ENCODE measurements at regions not wholly inside any gene's neighbourhood (a gene's known extent, or its start where the extent isn't known, plus 50 kb on each side); places are given as distances from the start of the nearest gene placed in this dataset.

GRCh38 chrX:143998261-143998660, 114.4 kb downstream of the UBE2NL start (continued):
- TF ChIP-seq, protein P1, sequence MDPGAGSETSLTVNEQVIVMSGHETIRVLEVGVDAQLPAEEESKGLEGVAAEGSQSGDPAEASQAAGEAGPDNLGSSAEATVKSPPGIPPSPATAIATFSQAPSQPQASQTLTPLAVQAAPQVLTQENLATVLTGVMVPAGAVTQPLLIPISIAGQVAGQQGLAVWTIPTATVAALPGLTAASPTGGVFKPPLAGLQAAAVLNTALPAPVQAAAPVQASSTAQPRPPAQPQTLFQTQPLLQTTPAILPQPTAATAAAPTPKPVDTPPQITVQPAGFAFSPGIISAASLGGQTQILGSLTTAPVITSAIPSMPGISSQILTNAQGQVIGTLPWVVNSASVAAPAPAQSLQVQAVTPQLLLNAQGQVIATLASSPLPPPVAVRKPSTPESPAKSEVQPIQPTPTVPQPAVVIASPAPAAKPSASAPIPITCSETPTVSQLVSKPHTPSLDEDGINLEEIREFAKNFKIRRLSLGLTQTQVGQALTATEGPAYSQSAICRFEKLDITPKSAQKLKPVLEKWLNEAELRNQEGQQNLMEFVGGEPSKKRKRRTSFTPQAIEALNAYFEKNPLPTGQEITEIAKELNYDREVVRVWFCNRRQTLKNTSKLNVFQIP (CRISPR knock-in tag; IDR thresholded peaks at IDR 0.05; ENCODE audit: borderline replicate concordance, low read depth) = no peak
- TF ChIP-seq GLIS3 (CRISPR knock-in tag; IDR thresholded peaks at IDR 0.05) (no peak), ISL1 (CRISPR knock-in tag; IDR thresholded peaks at IDR 0.05) (no peak)

- TF ChIP-seq SNAI2 (CRISPR knock-in tag; IDR thresholded peaks at IDR 0.05) (no peak), ISL1 (CRISPR knock-in tag; IDR thresholded peaks at IDR 0.05) (no peak), ZFP3 (CRISPR knock-in tag; IDR thresholded peaks at IDR 0.05) (no peak), GLIS3 (CRISPR knock-in tag; IDR thresholded peaks at IDR 0.05) (no peak), PATZ1 (CRISPR knock-in tag; IDR thresholded peaks at IDR 0.05; ENCODE audit: borderline replicate concordance) (no peak)
- no peak for ATAC-seq
These were observed 122.9 kb downstream of the UBE2NL start for GRCh38 chrX:144006811-144007210.

- ATAC-seq = no peak
- TF ChIP-seq ZFP3 (CRISPR knock-in tag; IDR thresholded peaks at IDR 0.05) (no peak), PATZ1 (CRISPR knock-in tag; IDR thresholded peaks at IDR 0.05; ENCODE audit: borderline replicate concordance) (no peak), SNAI2 (CRISPR knock-in tag; IDR thresholded peaks at IDR 0.05) (no peak), GLIS3 (CRISPR knock-in tag; IDR thresholded peaks at IDR 0.05) (no peak), ZNF8 (CRISPR knock-in tag; IDR thresholded peaks at IDR 0.05) (no peak), ZFP30 (CRISPR knock-in tag; IDR thresholded peaks at IDR 0.05) (no peak), ZC3H10 (CRISPR knock-in tag; IDR thresholded peaks at IDR 0.05) (no peak), TOX (CRISPR knock-in tag; IDR thresholded peaks at IDR 0.05; ENCODE audit: borderline replicate concordance) (no peak), ZNF70 (CRISPR knock-in tag; IDR thresholded peaks at IDR 0.05) (no peak), ZNF565 (CRISPR knock-in tag; conservative IDR thresholded peaks at IDR 0.05; ENCODE audit: low read depth) (no peak), BACH2 (CRISPR knock-in tag; IDR thresholded peaks at IDR 0.05; ENCODE audit: borderline replicate concordance) (no peak)
- TF ChIP-seq, protein P1 (CRISPR knock-in tag; IDR thresholded peaks at IDR 0.05; ENCODE audit: borderline replicate concordance, low read depth) = no peak
- TF ChIP-seq, protein P2, sequence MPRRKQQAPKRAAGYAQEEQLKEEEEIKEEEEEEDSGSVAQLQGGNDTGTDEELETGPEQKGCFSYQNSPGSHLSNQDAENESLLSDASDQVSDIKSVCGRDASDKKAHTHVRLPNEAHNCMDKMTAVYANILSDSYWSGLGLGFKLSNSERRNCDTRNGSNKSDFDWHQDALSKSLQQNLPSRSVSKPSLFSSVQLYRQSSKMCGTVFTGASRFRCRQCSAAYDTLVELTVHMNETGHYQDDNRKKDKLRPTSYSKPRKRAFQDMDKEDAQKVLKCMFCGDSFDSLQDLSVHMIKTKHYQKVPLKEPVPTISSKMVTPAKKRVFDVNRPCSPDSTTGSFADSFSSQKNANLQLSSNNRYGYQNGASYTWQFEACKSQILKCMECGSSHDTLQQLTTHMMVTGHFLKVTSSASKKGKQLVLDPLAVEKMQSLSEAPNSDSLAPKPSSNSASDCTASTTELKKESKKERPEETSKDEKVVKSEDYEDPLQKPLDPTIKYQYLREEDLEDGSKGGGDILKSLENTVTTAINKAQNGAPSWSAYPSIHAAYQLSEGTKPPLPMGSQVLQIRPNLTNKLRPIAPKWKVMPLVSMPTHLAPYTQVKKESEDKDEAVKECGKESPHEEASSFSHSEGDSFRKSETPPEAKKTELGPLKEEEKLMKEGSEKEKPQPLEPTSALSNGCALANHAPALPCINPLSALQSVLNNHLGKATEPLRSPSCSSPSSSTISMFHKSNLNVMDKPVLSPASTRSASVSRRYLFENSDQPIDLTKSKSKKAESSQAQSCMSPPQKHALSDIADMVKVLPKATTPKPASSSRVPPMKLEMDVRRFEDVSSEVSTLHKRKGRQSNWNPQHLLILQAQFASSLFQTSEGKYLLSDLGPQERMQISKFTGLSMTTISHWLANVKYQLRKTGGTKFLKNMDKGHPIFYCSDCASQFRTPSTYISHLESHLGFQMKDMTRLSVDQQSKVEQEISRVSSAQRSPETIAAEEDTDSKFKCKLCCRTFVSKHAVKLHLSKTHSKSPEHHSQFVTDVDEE (CRISPR knock-in tag; IDR thresholded peaks at IDR 0.05) = no peak
- TF ChIP-seq, protein P3, sequence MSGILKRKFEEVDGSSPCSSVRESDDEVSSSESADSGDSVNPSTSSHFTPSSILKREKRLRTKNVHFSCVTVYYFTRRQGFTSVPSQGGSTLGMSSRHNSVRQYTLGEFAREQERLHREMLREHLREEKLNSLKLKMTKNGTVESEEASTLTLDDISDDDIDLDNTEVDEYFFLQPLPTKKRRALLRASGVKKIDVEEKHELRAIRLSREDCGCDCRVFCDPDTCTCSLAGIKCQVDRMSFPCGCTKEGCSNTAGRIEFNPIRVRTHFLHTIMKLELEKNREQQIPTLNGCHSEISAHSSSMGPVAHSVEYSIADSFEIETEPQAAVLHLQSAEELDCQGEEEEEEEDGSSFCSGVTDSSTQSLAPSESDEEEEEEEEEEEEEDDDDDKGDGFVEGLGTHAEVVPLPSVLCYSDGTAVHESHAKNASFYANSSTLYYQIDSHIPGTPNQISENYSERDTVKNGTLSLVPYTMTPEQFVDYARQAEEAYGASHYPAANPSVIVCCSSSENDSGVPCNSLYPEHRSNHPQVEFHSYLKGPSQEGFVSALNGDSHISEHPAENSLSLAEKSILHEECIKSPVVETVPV (CRISPR knock-in tag; IDR thresholded peaks at IDR 0.05) = no peak
These were observed 156.9 kb downstream of the UBE2NL start for GRCh38 chrX:144040793-144041192.

DNA sequence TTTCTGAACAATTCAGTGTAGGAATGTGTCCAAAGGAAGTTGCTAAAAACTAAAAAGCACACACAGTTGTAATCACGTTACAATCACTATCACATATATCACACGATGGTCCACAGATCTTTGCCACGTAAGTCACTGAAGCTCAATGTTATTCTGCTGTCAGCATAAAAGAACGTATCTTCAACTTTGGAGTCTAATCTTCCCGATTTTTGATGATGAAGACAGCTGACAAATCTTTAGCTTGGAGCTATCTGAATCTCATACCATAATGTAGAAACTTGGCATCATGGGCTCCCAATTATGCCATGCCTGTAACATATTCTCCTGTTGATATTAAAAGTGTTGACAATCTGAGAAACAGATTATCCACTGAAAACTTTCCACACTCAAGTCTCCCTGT, 158.4 kb downstream of the UBE2NL start:
- ATAC-seq = no peak
- TF ChIP-seq ZNF8 (CRISPR knock-in tag; IDR thresholded peaks at IDR 0.05) (no peak), BACH2 (CRISPR knock-in tag; IDR thresholded peaks at IDR 0.05; ENCODE audit: borderline replicate concordance) (no peak), ZNF565 (CRISPR knock-in tag; conservative IDR thresholded peaks at IDR 0.05; ENCODE audit: low read depth) (no peak), RARB (CRISPR knock-in tag; IDR thresholded peaks at IDR 0.05) (no peak), ARNTL (CRISPR knock-in tag; IDR thresholded peaks at IDR 0.05; ENCODE audit: borderline replicate concordance, low read depth) (no peak), ESRRG (CRISPR knock-in tag; IDR thresholded peaks at IDR 0.05) (no peak), ZNF70 (CRISPR knock-in tag; IDR thresholded peaks at IDR 0.05) (no peak), ISL1 (CRISPR knock-in tag; IDR thresholded peaks at IDR 0.05) (no peak)
- TF ChIP-seq, protein P3 (CRISPR knock-in tag; IDR thresholded peaks at IDR 0.05) = no peak
